Smooth muscle cell (in vitro differentiated cells): ENCODE measurements at regions not wholly inside any gene's neighbourhood (a gene's known extent, or its start where the extent isn't known, plus 50 kb on each side); places are given as distances from the start of the nearest gene placed in this dataset.

Source experiments
- DNase-seq: peaks from one replicate; lab custom pipeline; 2025; ENCODE audit not compliant: unreplicated experiment; lab: John Stamatoyannopoulos, UW
- H2AFZ ChIP-seq: fragments of 200-600 bp; sonication (generic); 2 replicates; pipeline ENCODE4 v1.6.0; 2016; ENCODE audit warnings: antibody characterized with exemption, low read depth, mild to moderate bottlenecking
- H3F3A ChIP-seq: fragments of 200-600 bp; sonication (generic); 2 replicates; pipeline ENCODE4 v1.6.0; 2017; ENCODE audit warnings: antibody characterized with exemption, low read depth
- H3K27ac ChIP-seq: fragments of 200-600 bp; sonication (generic); 2 replicates; pipeline ENCODE4 v1.5.1; 2016; ENCODE audit warnings: low read depth, mild to moderate bottlenecking
- H3K27me3 ChIP-seq: fragments of 200-600 bp; sonication (generic); 2 replicates; pipeline ENCODE4 v1.6.1; 2016; ENCODE audit warnings: low read depth, mild to moderate bottlenecking
- H3K36me3 ChIP-seq: fragments of 200-600 bp; sonication (generic); 2 replicates; pipeline ENCODE4 v1.5.1; 2016; ENCODE audit warnings: low read depth
- H3K4me1 ChIP-seq: fragments of 200-600 bp; sonication (generic); 2 replicates; pipeline ENCODE4 v1.5.1; 2016; ENCODE audit warnings: low read depth
- H3K4me2 ChIP-seq: fragments of 200-600 bp; sonication (generic); 2 replicates; pipeline ENCODE4 v1.6.0; 2016; ENCODE audit warnings: mild to moderate bottlenecking
- H3K4me3 ChIP-seq: fragments of 200-600 bp; sonication (generic); 2 replicates; pipeline ENCODE4 v1.5.1; 2016; ENCODE audit warnings: mild to moderate bottlenecking
- H3K79me2 ChIP-seq: fragments of 200-600 bp; sonication (generic); 2 replicates; pipeline ENCODE4 v1.6.0; 2016; ENCODE audit warnings: low read depth, mild to moderate bottlenecking
- H3K9ac ChIP-seq: fragments of 200-600 bp; sonication (generic); 2 replicates; pipeline ENCODE4 v1.6.0; 2016; ENCODE audit warnings: low read depth
- H3K9me3 ChIP-seq: fragments of 200-600 bp; sonication (generic); replicated peaks from 2 replicates; pipeline ENCODE4 v1.5.1; 2016; ENCODE audit warnings: low read depth
- H4K20me1 ChIP-seq: fragments of 200-600 bp; sonication (generic); 2 replicates; pipeline ENCODE4 v1.6.0; 2016; ENCODE audit warnings: low read depth
- WGBS: methylation state at CpG from one replicate; pipeline ENCODE4 v1.1.7; 2016; ENCODE audit warnings: low lambda C conversion rate; 5-methylcytosine and 5-hydroxymethylcytosine counted together
- TF ChIP-seq, protein P1 (sequence below): fragments of 200-600 bp; sonication (generic); IDR thresholded peaks from 2 replicates; pipeline ENCODE4 v1.5.1; 2017; ENCODE audit warnings: borderline replicate concordance, mild to moderate bottlenecking, antibody characterized with exemption; ENCODE audit not compliant: insufficient read depth, poor library complexity, severe bottlenecking

DNA sequence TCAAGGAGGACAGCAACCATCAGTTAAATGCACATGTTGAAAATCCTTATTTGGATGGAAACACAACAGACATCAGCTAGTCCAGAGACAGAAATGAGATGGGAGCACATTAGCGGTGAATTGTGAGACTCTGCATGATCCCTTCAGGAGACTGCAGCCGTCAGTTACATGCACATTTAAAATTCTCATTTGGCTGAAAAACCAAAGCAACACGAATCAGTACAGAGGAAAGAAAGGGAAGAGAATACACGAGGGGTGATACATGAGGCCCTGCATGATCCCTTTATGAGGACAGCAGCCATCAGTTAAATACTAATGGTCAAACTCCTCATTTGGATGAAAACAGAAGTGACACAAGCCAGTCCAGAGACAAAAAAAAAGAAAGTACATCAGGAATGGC lies 123.4 kb downstream of the PTPRS start:
- no peak overlapping the region for H3K27ac ChIP-seq
- no peaks in the 10 kb centered on the region for H3K9me3 ChIP-seq
- no peak overlapping the region for H3K9ac ChIP-seq
- no peak overlapping the region for H3K4me3 ChIP-seq
- H3K4me1 ChIP-seq, result no peaks in the 10 kb centered on the region
- no peak overlapping the region for H3K4me2 ChIP-seq
- no peaks in the 10 kb centered on the region for H3K27me3 ChIP-seq
- no peak overlapping the region for H2AFZ ChIP-seq
- TF ChIP-seq, protein P1, sequence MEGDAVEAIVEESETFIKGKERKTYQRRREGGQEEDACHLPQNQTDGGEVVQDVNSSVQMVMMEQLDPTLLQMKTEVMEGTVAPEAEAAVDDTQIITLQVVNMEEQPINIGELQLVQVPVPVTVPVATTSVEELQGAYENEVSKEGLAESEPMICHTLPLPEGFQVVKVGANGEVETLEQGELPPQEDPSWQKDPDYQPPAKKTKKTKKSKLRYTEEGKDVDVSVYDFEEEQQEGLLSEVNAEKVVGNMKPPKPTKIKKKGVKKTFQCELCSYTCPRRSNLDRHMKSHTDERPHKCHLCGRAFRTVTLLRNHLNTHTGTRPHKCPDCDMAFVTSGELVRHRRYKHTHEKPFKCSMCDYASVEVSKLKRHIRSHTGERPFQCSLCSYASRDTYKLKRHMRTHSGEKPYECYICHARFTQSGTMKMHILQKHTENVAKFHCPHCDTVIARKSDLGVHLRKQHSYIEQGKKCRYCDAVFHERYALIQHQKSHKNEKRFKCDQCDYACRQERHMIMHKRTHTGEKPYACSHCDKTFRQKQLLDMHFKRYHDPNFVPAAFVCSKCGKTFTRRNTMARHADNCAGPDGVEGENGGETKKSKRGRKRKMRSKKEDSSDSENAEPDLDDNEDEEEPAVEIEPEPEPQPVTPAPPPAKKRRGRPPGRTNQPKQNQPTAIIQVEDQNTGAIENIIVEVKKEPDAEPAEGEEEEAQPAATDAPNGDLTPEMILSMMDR, result no peak
- H4K20me1 ChIP-seq, result no peaks in the 10 kb centered on the region
- H3K36me3 ChIP-seq, result peaks cover 7% of the 10 kb centered on the region
- WGBS, result 93% methylated on average over 4 of the region's 4 CpGs
- no peak for DNase-seq
- no peaks in the 10 kb centered on the region for H3K79me2 ChIP-seq
- no peaks in the 10 kb centered on the region for H3F3A ChIP-seq

DNA sequence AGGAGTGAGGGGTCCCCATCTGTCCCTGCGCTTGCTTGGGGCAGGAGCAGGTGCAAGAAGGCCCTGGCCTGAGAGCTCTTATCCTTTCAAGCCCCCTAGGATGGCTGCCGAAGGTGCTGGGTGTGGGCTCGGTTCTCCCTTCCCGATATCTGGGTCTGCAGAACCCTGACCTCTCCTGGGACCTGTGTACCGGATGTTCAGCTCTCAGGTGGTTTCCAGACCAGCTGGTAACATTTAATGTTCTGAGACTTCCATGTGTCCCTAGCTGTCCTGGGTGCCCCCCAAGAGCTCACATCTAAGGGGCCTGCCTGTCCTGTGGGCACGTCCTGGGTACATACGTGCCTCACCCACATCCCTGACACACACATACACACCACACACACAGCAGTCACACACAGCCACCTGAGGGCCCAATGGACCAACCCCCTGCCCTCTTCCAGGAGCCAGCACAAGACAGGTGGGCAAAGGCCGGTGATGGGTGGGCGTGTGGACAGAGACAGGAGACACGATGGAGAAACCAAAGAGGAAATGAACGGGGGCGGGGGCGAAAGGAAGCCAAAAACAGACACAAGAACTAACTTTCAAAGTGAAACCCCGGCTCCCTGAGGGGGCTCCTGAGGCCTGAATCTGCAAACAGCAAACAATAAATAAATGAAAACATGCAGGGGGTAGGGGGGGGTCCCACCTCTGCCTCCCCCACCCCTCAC lies 124.3 kb downstream of the PTPRS start:
- Histone ChIP-seq H3K27me3 (no peaks in the 10 kb centered on the region), H3K79me2 (no peaks in the 10 kb centered on the region), H3K9me3 (no peaks in the 10 kb centered on the region), H3K4me2 (no peak overlapping the region), H2AFZ (no peak overlapping the region), H3K36me3 (peaks cover 10% of the 10 kb centered on the region), H3K4me1 (no peaks in the 10 kb centered on the region), H3K27ac (no peak overlapping the region), H4K20me1 (no peaks in the 10 kb centered on the region), H3K4me3 (no peak overlapping the region), H3K9ac (no peak overlapping the region), H3F3A (no peaks in the 10 kb centered on the region)
- no peak for DNase-seq
- TF ChIP-seq, protein P1, result no peak
- 97% methylated on average over 14 of the region's 14 CpGs for WGBS

DNA sequence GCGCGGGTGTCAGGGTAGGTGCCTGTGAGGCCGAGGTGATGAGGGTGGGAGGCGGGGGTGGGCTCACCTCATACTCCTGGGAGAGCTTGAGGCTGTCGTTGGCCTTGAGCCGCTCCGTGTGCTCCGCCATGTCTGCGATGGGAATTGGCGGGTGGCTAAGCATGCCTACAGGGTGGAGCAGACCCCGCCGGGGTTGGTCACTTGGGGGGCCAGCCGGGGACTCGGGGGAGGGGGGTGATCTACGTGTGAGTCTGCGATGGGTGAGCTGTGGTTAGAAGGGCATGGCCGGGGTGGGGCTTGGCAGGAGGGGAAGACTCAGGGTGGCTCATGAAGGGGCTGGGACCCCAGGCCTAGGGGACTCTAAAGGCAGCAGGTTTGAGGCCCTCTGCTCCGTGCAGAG lies 125.2 kb downstream of the PTPRS start:
- no peak overlapping the region for H3K27ac ChIP-seq
- H3K4me1 ChIP-seq, result no peaks in the 10 kb centered on the region
- DNase-seq, result no peak
- no peaks in the 10 kb centered on the region for H3F3A ChIP-seq
- no peaks in the 10 kb centered on the region for H3K9me3 ChIP-seq
- WGBS, result 96% methylated on average over 14 of the region's 18 CpGs
- no peaks in the 10 kb centered on the region for H3K79me2 ChIP-seq
- H3K4me3 ChIP-seq, result no peak overlapping the region
- no peak overlapping the region for H3K9ac ChIP-seq
- H2AFZ ChIP-seq, result no peak overlapping the region
- H4K20me1 ChIP-seq, result no peaks in the 10 kb centered on the region
- no peak overlapping the region for H3K4me2 ChIP-seq
- peaks cover 10% of the 10 kb centered on the region for H3K36me3 ChIP-seq
- TF ChIP-seq, protein P1, result no peak
- no peaks in the 10 kb centered on the region for H3K27me3 ChIP-seq

DNA sequence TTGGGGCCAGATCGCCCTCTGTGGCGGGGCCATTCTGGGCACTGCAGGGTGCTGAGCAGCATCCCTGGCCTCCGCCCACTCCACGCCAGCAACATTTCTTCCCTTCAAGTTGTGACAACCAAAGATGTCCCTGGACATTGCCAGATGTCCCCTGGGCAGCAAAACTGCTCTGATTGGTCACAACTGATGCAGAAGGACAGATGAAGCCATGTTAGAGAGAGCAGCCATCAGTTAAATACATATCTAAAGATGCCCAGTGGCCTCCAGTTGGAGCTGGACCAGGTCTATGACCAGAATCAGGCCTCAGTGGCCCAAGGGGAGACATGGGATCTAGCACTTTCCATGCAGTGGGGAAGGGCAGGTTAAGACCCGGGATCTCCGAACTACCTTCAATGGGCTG lies 125.7 kb downstream of the PTPRS start:
- no peak overlapping the region for H3K27ac ChIP-seq
- H3K4me1 ChIP-seq, result no peaks in the 10 kb centered on the region
- H2AFZ ChIP-seq, result no peak overlapping the region
- WGBS, result 96% methylated on average over 6 of the region's 6 CpGs
- H3K4me2 ChIP-seq, result no peak overlapping the region
- no peak for DNase-seq
- H4K20me1 ChIP-seq, result no peaks in the 10 kb centered on the region
- no peaks in the 10 kb centered on the region for H3K9me3 ChIP-seq
- no peaks in the 10 kb centered on the region for H3K27me3 ChIP-seq
- H3K36me3 ChIP-seq, result peaks cover 10% of the 10 kb centered on the region
- TF ChIP-seq, protein P1, result no peak
- no peak overlapping the region for H3K9ac ChIP-seq
- no peaks in the 10 kb centered on the region for H3F3A ChIP-seq
- H3K4me3 ChIP-seq, result no peak overlapping the region
- no peaks in the 10 kb centered on the region for H3K79me2 ChIP-seq
